GM12874 (cell line): ENCODE measurements at regions not wholly inside any gene's neighbourhood (a gene's known extent, or its start where the extent isn't known, plus 50 kb on each side); places are given as distances from the start of the nearest gene placed in this dataset.

Source experiments
- TF ChIP-seq, protein P1 (sequence below): IDR thresholded peaks from 2 replicates; pipeline ENCODE4 v1.5.1; 2011; ENCODE audit warnings: low read depth, mild to moderate bottlenecking, control low read depth, low read length, moderate library complexity; ENCODE audit not compliant: insufficient read depth

- TF ChIP-seq, protein P1, sequence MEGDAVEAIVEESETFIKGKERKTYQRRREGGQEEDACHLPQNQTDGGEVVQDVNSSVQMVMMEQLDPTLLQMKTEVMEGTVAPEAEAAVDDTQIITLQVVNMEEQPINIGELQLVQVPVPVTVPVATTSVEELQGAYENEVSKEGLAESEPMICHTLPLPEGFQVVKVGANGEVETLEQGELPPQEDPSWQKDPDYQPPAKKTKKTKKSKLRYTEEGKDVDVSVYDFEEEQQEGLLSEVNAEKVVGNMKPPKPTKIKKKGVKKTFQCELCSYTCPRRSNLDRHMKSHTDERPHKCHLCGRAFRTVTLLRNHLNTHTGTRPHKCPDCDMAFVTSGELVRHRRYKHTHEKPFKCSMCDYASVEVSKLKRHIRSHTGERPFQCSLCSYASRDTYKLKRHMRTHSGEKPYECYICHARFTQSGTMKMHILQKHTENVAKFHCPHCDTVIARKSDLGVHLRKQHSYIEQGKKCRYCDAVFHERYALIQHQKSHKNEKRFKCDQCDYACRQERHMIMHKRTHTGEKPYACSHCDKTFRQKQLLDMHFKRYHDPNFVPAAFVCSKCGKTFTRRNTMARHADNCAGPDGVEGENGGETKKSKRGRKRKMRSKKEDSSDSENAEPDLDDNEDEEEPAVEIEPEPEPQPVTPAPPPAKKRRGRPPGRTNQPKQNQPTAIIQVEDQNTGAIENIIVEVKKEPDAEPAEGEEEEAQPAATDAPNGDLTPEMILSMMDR, result no peak
Observed at GRCh38 chr9:79452265-79452664, 119.5 kb upstream of the TLE4 start.

DNA sequence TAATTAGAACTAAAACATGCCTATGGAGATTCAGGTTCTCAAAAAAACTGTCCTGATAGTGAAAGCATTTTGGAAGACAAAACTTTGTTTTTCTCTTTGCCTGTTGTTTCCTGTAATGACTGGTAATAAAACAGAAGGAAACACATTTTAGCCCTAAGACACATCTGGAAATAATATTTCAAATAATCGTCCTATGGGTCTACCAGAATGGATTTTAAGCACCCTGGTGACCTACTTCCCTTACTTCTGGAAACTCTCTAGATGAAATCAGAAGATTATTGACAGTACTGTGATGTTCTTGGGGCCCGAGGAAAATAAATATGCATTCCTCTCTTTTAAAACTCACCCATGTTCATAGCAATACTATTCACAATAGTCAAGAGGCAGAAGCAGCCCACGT, 110.1 kb upstream of the TLE4 start:
- TF ChIP-seq, protein P1, result no peak

- TF ChIP-seq, protein P1, result no peak
Observed at GRCh38 chr9:79465156-79465555, 106.6 kb upstream of the TLE4 start.

GRCh38 chr9:79469164-79469563, 102.6 kb upstream of the TLE4 start:
- TF ChIP-seq, protein P1, result no peak

- TF ChIP-seq, protein P1, result no peak
Observed at GRCh38 chr9:79470954-79471353, 100.8 kb upstream of the TLE4 start.

GRCh38 chr9:79471580-79472543, 99.9 kb upstream of the TLE4 start:
- TF ChIP-seq, protein P1, result 0 out of 2 replicates have a peak, but pooled peaks have one; percentile 16

- TF ChIP-seq, protein P1, result no peak
Observed at GRCh38 chr9:79473704-79474103, 98.1 kb upstream of the TLE4 start.
